ENCODE measurements at regions not wholly inside any gene's neighbourhood (a gene's known extent, or its start where the extent isn't known, plus 50 kb on each side); places are given as distances from the start of the nearest gene placed in this dataset.

- Histone ChIP-seq H3K9ac (ENCODE audit: low read length) (no peak overlapping the region), H3K27ac (ENCODE audit: low read length) (no peak overlapping the region), H3K4me3 (ENCODE audit: low read length) (no peak overlapping the region), H2AFZ (ENCODE audit: low read depth, low read length) (no peak overlapping the region), H3K79me2 (ENCODE audit: low read length) (no peaks in the 10 kb centered on the region), H4K20me1 (ENCODE audit: insufficient read depth, low read length) (no peaks in the 10 kb centered on the region), H3K27me3 (ENCODE audit: low read depth, low read length) (no peaks in the 10 kb centered on the region), H3K36me3 (replicated peaks; ENCODE audit: low read depth, low read length) (no peaks in the 10 kb centered on the region), H3K9me3 (ENCODE audit: insufficient read depth, low read length) (no peaks in the 10 kb centered on the region), H3K4me2 (ENCODE audit: low read length) (no peak overlapping the region), H3K4me1 (ENCODE audit: low read length) (no peaks in the 10 kb centered on the region)
- TF ChIP-seq CTCF (IDR thresholded peaks at IDR 0.05; ENCODE audit: low read depth, low read length), result no peak
- no peak for TF ChIP-seq EZH2phosphoT487 (IDR thresholded peaks at IDR 0.05; ENCODE audit: low read depth)
These were observed 98.8 kb downstream of the ADRA2C start for GRCh38 chr4:3864742-3865721.

- Histone ChIP-seq H4K20me1 (ENCODE audit: insufficient read depth, low read length) (no peaks in the 10 kb centered on the region), H3K4me1 (ENCODE audit: low read length) (no peaks in the 10 kb centered on the region), H3K4me2 (ENCODE audit: low read length) (no peak overlapping the region), H3K27me3 (ENCODE audit: low read depth, low read length) (no peaks in the 10 kb centered on the region), H3K36me3 (replicated peaks; ENCODE audit: low read depth, low read length) (no peaks in the 10 kb centered on the region), H3K9ac (ENCODE audit: low read length) (no peak overlapping the region), H3K9me3 (ENCODE audit: insufficient read depth, low read length) (no peaks in the 10 kb centered on the region), H3K4me3 (ENCODE audit: low read length) (no peak overlapping the region), H3K79me2 (ENCODE audit: low read length) (no peaks in the 10 kb centered on the region), H3K27ac (ENCODE audit: low read length) (no peak overlapping the region), H2AFZ (ENCODE audit: low read depth, low read length) (no peak overlapping the region)
- TF ChIP-seq CTCF (IDR thresholded peaks at IDR 0.05; ENCODE audit: low read depth, low read length), result no peak
These were observed 100.0 kb downstream of the ADRA2C start for GRCh38 chr4:3865986-3866812.

DNA sequence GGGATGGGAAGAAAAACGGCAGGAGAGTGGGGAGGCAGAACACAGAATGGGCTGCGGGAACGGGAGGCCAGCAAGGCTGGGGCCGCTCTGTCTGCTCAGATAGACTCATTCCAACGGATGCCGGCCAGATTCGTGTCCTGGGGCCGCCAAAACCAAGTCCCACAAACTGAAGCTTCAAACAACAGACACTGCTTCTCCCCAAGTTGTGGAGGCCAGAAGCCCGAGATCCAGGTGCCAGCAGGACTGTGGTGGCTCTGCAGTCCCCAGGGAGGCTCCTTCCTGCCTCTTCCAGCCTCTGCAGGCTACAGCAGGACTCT, 100.6 kb downstream of the ADRA2C start:
- Histone ChIP-seq H3K9me3 (ENCODE audit: insufficient read depth, low read length) (no peaks in the 10 kb centered on the region), H4K20me1 (ENCODE audit: insufficient read depth, low read length) (no peaks in the 10 kb centered on the region), H3K4me3 (ENCODE audit: low read length) (no peak overlapping the region), H2AFZ (ENCODE audit: low read depth, low read length) (no peak overlapping the region), H3K36me3 (replicated peaks; ENCODE audit: low read depth, low read length) (no peaks in the 10 kb centered on the region), H3K9ac (ENCODE audit: low read length) (no peak overlapping the region), H3K4me1 (ENCODE audit: low read length) (no peaks in the 10 kb centered on the region), H3K27ac (ENCODE audit: low read length) (no peak overlapping the region), H3K27me3 (ENCODE audit: low read depth, low read length) (no peaks in the 10 kb centered on the region), H3K79me2 (ENCODE audit: low read length) (no peaks in the 10 kb centered on the region), H3K4me2 (ENCODE audit: low read length) (no peak overlapping the region)
- TF ChIP-seq EZH2phosphoT487 (IDR thresholded peaks at IDR 0.05; ENCODE audit: low read depth) (no peak), CTCF (IDR thresholded peaks at IDR 0.05; ENCODE audit: low read depth, low read length) (no peak)

DNA sequence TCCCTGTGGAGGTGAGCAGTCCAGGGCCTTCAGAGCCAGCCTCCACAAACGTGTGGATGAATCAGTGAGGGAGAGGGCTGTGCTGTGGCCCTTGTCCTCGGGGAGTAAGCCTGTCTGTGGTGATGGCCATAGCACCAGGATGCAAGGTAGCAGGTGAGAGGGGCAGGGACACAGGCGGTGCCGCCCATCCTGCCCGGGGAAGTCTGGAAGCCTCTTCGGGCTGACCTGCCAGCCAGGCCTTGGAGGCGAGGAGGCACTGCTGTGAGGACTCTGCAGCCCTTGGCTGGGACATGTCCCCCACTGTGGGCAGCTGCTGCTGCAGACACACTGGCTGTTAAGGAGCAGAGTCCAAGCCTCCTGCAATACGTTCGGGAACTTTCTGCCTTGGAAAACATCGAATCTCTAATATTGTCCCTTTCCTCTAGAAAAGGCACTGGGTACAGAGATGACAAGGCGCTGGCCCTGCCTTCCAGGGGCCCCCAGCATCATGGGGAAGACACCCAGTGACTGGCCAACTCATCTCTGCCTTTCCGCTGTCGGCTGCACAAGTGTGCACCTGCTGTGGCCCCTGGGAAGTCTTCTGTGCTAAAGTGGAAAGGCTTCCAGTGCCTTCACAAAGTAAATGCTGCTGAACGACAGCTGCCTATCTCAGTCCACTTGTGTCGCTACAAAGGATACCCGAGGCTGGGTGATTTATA, 101.4 kb downstream of the ADRA2C start:
- H3K79me2 ChIP-seq (ENCODE audit: low read length), result no peaks in the 10 kb centered on the region
- H3K27ac ChIP-seq (ENCODE audit: low read length), result no peak overlapping the region
- no peak overlapping the region for H3K4me2 ChIP-seq (ENCODE audit: low read length)
- H2AFZ ChIP-seq (ENCODE audit: low read depth, low read length), result no peak overlapping the region
- H4K20me1 ChIP-seq (ENCODE audit: insufficient read depth, low read length), result no peaks in the 10 kb centered on the region
- TF ChIP-seq CTCF (IDR thresholded peaks at IDR 0.05; ENCODE audit: low read depth, low read length), result no peak
- no peak for TF ChIP-seq EZH2phosphoT487 (IDR thresholded peaks at IDR 0.05; ENCODE audit: low read depth)
- no peaks in the 10 kb centered on the region for H3K4me1 ChIP-seq (ENCODE audit: low read length)
- no peaks in the 10 kb centered on the region for H3K9me3 ChIP-seq (ENCODE audit: insufficient read depth, low read length)
- H3K9ac ChIP-seq (ENCODE audit: low read length), result no peak overlapping the region
- H3K4me3 ChIP-seq (ENCODE audit: low read length), result no peak overlapping the region
- no peaks in the 10 kb centered on the region for H3K36me3 ChIP-seq (replicated peaks; ENCODE audit: low read depth, low read length)
- H3K27me3 ChIP-seq (ENCODE audit: low read depth, low read length), result no peaks in the 10 kb centered on the region

Measured in OCI-LY3 (cell line).